Esophagus squamous epithelium (tissue), 4 donors: ENCODE measurements at regions not wholly inside any gene's neighbourhood (a gene's known extent, or its start where the extent isn't known, plus 50 kb on each side); places are given as distances from the start of the nearest gene placed in this dataset.

Source experiments
- CTCF ChIP-seq, 6 experiments: fragments of 450-650 bp in 4 of 6; fragments of 200-600 bp in 2 of 6; sonication (generic) in 2 of 6; IDR thresholded peaks; one replicate each; pipeline ENCODE4 v1.5.1; 2016 to 2019; ENCODE audit warnings: antibody characterized with exemption in 6 of 6, mild to moderate bottlenecking in 4 of 6, moderate library complexity in 4 of 6
- POLR2A ChIP-seq, 4 donors: fragments of 450-650 bp; IDR thresholded peaks; one replicate each; pipeline ENCODE4 v1.6.1; 2017; ENCODE audit warnings: antibody characterized with exemption in 4 of 4, mild to moderate bottlenecking in 4 of 4, moderate library complexity in 3 of 4

- no peak for TF ChIP-seq CTCF (IDR thresholded peaks at IDR 0.05)
- TF ChIP-seq POLR2A (IDR thresholded peaks at IDR 0.05) = no peak
Measured at GRCh38 chr16:88289001-88289400, 93.8 kb upstream of the ZNF469 start.
